ENCODE measurements at regions not wholly inside any gene's neighbourhood (a gene's known extent, or its start where the extent isn't known, plus 50 kb on each side); places are given as distances from the start of the nearest gene placed in this dataset.
"Not testable (repeated sequence)": the region's sequence is repeated elsewhere in the genome, so short reads cannot be mapped to it uniquely, and the experiment has no call there.

DNA sequence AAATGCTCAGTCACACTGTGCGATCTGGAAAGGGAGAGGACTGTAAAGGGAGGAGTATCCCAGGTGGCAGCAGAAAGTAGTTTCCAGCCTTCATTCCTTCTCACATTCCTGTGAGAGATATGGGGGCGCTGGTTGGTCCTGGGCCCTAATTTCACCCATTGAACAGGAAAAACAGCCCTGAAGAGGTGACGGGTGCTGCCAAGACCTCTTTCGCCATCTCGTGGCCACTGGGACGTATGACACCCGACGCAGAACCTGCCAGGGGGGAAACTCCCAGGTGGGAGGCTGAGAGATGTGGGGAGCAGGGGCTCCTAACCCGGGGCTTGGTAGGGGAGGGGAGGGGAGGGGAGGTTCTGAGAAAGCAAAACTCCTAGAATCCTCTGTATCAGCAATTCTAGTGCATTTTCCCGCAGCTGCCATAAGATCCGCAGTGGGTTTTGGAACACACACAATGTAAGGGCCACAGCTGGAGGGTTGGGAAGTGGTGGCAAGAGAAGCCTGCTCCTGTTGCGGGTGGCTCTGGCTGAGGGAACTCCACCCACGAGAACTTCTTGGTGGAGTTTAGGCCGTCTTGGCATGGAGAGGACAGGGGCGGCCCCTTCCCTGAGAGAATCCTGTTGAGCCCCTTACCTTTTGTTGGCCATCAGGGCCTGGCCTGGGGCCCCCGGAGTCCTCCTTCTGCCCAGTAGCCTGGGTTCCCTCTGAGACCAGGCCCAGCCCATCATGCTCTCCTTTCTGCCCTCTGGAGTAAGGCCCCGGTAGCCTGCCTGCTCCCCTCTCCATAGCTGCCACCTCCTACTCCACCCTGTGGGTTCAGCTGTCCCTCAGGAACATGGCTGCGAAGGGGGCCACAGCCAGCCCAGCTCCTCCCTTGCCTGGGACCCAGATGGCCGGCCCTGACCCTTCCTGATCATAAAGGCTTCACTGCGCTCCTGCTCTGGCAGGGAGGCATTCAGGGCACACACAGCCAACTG is 134.1 kb downstream of the OR13H1 start:
- peak in 1 of 2 donors; percentile 33 for DNase-seq (ENCODE audit: low spot score in 2 of 2)
- Mint-ChIP-seq H3K36me3 (no peaks in the 10 kb centered on the region), H3K9me3 (no peaks in the 10 kb centered on the region), H3K27ac (no peak overlapping the region)
- peak; percentile 33 to 63 for ATAC-seq

DNA sequence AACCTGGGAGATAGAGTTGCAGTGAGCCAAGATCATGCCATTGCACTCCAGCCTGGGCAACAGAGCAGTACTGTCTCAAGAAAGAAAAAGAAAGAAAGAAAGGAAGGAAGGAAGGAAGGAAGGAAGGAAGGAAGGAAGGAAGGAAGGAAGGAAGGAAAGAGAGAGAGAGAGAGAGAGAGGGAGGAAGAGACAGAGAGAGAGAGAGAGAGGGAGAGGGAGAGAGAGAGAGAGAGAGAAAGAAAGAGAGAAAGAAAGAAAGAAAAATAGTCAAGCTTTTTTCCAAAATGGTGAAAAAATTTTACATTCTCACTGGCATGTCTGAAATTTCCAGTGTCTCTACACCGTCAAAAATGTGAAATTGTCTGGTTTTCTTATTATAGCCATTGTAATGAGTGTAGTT is 138.9 kb downstream of the OR13H1 start:
- ATAC-seq; H3K27ac Mint-ChIP-seq; H3K9me3 Mint-ChIP-seq; H3K36me3 Mint-ChIP-seq; DNase-seq (ENCODE audit: low spot score in 2 of 2): not testable (repeated sequence)

DNA sequence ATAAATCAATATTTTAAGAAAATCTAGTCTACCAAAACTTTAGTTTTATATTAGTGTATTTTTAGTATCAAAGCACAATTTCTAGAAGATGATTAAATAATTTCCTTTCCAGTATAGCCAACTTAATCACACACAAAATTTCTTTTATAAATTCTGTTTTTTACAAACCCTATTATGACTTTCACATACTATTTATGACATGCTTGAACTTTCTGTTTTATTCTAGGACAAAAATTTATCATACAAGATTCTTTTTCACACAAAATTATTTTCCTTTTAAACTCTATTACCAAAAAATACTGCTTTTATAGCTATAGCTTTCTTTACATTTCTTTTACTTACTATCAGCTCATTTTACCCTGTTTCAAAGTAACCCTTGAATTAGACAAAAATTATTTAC is 149.5 kb downstream of the OR13H1 start:
- DNase-seq (ENCODE audit: low spot score in 2 of 2) = no peak
- ATAC-seq = no peak
- no peaks in the 10 kb centered on the region for H3K36me3 Mint-ChIP-seq
- no peak overlapping the region for H3K27ac Mint-ChIP-seq
- H3K9me3 Mint-ChIP-seq = no peaks in the 10 kb centered on the region

DNA sequence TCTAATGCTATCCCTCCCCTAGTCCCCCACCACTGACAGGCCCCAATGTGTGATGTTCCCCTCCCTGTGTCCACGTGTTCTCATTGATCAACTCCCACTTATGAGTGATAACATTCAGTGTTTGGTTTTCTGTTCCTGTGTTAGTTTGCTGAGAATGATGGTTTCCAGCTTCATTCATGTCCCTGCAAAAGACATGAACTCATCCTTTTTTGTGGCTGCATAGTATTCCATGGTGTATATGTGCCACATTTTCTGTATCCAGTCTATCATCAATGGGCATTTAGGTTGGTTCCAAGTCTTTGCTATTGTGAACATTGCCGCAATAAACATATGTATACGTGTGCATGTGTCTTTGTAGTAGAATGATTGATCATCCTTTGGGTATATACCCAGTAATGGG is 153.1 kb downstream of the OR13H1 start:
- H3K9me3 Mint-ChIP-seq; ATAC-seq; DNase-seq (ENCODE audit: low spot score in 2 of 2); H3K27ac Mint-ChIP-seq; H3K36me3 Mint-ChIP-seq: not testable (repeated sequence)

DNA sequence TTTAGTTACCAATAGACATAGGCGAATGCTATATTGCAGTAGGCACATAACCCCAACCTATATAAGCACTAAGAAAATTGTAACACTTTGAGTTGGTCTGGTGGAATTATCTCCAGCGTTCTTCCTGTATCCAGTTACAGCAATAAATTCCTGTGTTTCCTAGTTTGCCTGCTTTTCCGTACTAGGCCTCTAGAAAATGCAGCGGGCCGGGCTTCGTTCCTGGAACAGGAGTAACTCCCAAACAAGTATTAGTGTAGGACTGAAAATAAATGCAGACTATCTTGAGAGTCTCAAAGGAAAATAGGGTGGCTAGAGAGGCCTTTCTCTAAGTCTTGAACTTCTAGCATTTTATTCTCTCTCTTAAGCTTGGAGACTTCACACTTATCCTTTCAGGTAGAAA is 159.8 kb downstream of the OR13H1 start:
- Mint-ChIP-seq H3K36me3 (peaks cover 0 to 4% of the 10 kb centered on the region in 2 donors), H3K9me3 (no peaks in the 10 kb centered on the region), H3K27ac (no peak overlapping the region)
- ATAC-seq (no peak), DNase-seq (ENCODE audit: low spot score in 2 of 2) (no peak)

DNA sequence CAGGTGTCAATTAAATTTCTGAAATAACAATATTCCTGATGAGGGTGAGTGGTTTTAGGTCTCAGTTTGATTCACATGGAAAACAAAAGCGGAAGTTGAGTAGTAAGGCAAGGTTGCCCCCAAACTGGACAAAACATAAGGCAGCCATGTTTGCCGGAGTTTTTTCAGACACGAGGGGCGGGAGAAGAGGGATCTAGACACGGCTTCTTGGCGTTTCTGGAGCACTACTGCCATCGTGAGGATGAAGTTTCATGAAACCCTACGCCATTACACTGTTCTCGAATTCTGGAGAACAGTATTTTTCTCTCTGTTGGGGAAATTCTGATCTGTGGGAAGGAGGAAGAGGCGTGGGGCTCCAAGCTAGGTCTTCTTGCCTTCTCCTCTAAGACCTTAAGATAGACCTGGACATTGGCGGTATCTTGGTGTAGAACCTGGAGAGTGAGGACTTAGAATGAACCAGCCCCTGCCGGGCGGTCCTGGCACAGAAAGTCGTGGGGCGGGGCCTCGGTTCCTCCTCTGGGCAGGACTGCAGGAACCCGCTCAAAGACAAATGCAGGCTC is 160.3 kb downstream of the OR13H1 start:
- Mint-ChIP-seq H3K27ac (no peak overlapping the region), H3K9me3 (no peaks in the 10 kb centered on the region), H3K36me3 (peaks cover 0 to 4% of the 10 kb centered on the region in 2 donors)
- DNase-seq (ENCODE audit: low spot score in 2 of 2) (no peak), ATAC-seq (no peak)

DNA sequence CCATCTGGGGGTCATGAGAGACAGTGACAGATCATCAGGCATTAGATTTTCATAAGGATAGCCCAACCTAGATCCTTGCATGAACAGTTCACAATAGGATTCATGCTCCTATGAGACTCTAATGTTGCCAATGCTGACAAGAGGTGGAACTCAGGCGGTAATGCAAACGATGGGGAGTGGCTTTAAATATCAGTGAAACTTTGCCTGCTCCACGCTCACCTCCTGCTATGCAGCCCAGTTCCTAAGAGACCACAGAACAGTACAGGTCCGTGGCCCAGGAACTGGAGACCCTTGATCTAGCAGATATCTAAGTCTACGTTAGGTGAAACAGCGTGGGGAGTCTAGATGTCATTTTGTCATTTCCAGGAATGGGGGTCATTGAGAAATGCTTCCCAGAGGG is 165.7 kb downstream of the OR13H1 start:
- H3K9me3 Mint-ChIP-seq = no peaks in the 10 kb centered on the region
- no peak overlapping the region for H3K27ac Mint-ChIP-seq
- H3K36me3 Mint-ChIP-seq = peaks cover 0 to 9% of the 10 kb centered on the region in 2 donors
- DNase-seq (ENCODE audit: low spot score in 2 of 2) = no peak
- ATAC-seq = no peak

DNA sequence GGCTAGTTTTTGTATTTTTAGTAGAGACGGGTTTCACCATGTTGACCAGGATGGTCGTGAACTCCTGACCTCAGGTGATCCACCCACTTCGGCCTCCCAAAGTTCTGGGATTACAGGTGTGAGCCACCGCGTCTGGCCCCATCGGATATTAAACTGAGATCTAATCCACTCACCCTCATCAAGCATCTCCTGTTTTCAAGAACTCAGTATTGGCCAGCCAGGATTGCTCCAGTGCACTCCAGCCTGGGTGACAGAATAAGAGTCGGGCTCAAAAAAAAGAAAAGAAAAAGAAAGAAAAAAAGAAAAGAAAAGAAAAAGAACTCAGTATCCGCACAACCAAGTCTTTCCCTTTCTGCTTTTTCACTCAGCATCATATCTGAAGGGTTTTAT is 167.6 kb downstream of the OR13H1 start:
- no peaks in the 10 kb centered on the region for H3K9me3 Mint-ChIP-seq
- DNase-seq (ENCODE audit: low spot score in 2 of 2) (no peak), ATAC-seq (no peak)
- peaks cover 0 to 9% of the 10 kb centered on the region in 2 donors for H3K36me3 Mint-ChIP-seq
- no peak overlapping the region for H3K27ac Mint-ChIP-seq

DNA sequence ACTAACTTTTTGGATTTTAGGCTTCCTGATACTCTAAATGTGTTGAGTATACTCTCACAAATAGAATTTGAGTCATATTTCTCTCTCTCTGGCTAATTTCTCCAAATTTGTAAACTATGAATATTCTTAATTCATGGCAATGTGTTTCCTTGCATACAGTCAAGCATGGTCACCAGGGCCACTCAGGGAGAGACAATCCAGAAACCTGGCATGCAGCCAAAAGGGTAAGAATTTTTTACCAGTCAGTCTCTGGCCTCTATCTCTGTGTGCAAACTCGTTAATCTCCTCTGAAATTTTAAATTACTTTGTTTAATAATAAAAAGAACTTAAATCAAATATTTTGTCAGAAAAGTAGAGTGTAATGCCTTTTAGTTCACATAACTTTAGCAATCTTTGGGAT is 179.8 kb downstream of the OR13H1 start:
- H3K36me3 Mint-ChIP-seq = peaks cover 19% of the 10 kb centered on the region in 2 donors
- H3K27ac Mint-ChIP-seq = no peak overlapping the region
- ATAC-seq (no peak), DNase-seq (ENCODE audit: low spot score in 2 of 2) (no peak)
- peaks cover 4 to 5% of the 10 kb centered on the region in 2 donors for H3K9me3 Mint-ChIP-seq

DNA sequence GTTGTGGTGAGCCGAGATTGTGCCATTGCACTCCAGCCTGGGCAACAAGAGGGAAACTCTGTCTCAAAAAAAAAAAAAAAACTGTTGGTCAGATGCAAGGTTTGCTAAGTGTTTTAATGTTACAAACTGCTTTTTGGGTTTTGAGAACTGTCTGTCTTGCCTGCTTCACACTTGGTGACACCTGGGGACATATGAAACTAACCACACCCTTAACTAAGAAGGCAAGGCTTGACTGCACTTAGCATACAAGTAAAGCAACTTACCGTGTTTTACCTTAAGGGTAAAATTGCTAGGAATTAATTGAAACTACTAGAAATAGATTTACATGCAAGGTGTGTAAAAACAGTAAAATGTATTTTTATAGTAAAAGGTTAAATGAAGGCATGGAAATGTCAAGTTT is 180.4 kb downstream of the OR13H1 start:
- ATAC-seq (no peak), DNase-seq (ENCODE audit: low spot score in 2 of 2) (no peak)
- peaks cover 19% of the 10 kb centered on the region in 2 donors for H3K36me3 Mint-ChIP-seq
- no peak overlapping the region for H3K27ac Mint-ChIP-seq
- peaks cover 4 to 5% of the 10 kb centered on the region in 2 donors for H3K9me3 Mint-ChIP-seq

DNA sequence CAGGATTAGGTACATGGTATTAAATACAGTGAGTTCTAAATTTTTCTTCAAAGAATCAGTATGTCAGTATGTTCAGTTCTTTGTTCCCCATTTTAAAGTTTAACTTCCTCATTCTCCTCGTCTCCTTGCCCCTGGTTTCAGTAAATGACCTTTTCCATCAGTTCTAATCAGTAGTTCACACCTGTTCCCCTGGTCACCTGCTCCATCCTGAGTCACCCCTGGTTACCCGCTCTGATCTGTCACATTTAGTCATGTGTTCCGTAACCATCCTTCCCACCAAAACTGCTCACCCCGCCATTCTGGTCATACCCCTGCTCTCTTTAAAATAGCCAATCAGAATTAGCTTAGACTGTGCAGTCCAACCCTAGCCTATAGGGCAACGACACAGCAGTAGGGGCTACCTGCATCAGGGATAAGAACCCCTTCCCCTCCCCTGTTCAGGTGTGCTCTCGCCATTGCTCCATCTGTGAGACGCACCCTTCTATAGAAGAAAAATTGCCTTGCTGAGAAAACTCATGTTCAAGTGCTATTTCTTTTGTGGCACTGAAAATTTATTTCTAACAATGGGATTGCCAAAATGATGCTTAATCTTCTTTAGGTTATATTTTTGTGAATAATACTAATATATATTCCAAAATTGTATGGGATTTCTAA is 181.3 kb downstream of the OR13H1 start:
- Mint-ChIP-seq H3K36me3 (peaks cover 19% of the 10 kb centered on the region in 2 donors), H3K9me3 (peaks cover 4 to 5% of the 10 kb centered on the region in 2 donors), H3K27ac (no peak overlapping the region)
- DNase-seq (ENCODE audit: low spot score in 2 of 2) = no peak
- ATAC-seq = no peak

DNA sequence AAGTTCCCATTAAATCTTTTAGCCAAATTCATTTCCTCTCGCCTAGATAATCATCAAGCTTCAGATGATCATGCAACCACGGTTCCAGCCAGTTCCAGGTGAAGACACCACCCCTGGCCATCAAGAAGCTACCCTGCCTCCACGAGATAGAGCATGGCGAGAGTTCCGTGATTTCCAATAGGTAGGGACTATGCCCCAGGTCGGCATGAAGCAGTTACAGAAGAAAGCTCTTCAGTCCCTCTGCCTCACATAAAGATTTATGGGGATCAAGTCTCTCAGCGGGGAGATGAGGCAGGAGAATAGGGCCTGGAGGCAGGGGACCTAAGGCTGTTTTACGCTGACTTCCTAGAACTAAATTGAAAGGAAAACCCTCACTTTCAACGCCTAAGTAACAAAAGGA is 183.9 kb downstream of the OR13H1 start:
- peaks cover 4 to 5% of the 10 kb centered on the region in 2 donors for H3K9me3 Mint-ChIP-seq
- H3K27ac Mint-ChIP-seq = no peak overlapping the region
- ATAC-seq (no peak), DNase-seq (ENCODE audit: low spot score in 2 of 2) (no peak)
- H3K36me3 Mint-ChIP-seq = peaks cover 14% of the 10 kb centered on the region in 2 donors

DNA sequence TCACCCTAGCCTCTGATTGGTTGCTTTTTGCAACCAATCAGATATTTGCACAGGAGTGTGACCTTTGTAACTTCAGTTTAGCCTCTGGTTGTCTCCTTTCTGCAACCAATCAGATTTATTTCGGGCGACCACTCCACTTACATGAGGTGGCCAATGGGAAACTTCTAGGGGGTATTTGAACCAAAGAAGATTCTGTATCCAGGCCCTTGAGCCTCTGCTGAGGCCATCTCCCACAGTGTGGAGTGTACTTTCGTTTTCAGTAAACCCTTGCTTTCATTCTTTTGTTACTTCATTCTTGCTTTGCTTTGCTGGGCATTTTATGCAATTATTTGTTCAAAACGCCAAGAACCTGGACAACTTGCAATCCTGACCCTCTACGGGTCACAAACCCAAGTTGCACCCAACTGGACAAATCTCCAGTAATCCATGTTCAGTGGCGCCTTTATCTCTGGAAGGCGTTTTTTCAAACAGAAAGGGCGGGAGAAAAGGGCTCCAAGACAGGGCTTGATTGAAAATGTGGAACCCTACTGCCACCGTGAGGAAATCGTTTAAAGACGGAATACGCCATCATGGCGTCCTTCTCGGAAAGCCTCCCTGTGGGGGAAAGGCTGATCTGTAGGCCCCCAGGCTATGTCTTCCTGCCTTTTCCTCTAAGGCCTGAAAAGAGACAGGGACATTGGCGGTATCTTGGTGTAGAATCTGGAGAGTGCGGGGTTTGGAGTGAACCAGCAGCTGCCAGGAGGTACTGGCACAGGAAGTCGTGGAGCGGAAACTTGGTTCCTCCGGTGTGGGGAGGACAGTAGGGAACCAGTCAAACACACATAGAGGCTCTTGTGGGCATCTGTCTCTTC is 184.6 kb downstream of the OR13H1 start:
- Mint-ChIP-seq H3K27ac (no peak overlapping the region), H3K9me3 (peaks cover 4 to 5% of the 10 kb centered on the region in 2 donors), H3K36me3 (peaks cover 14% of the 10 kb centered on the region in 2 donors)
- no peak for ATAC-seq
- no peak for DNase-seq (ENCODE audit: low spot score in 2 of 2)

DNA sequence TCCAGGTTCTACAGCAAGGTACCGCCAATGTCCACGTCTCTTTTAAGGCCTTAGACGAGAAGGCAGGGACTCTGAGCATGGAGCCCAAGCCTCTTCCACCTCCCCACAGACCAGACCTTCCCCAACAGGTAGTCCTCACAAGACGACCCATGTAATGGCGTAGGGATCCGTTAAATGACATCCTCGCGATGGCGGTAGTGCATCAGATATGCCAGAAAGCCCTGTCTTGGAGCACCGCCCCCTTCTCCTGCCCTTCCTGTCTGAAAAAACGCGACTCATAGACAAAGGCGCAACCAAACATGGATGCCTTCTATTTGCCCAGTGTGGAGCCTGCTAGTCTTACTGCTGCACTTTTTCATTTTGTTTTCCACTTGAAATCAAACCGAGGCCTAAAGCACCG is 185.4 kb downstream of the OR13H1 start:
- no peak overlapping the region for H3K27ac Mint-ChIP-seq
- DNase-seq (ENCODE audit: low spot score in 2 of 2) = no peak

DNA sequence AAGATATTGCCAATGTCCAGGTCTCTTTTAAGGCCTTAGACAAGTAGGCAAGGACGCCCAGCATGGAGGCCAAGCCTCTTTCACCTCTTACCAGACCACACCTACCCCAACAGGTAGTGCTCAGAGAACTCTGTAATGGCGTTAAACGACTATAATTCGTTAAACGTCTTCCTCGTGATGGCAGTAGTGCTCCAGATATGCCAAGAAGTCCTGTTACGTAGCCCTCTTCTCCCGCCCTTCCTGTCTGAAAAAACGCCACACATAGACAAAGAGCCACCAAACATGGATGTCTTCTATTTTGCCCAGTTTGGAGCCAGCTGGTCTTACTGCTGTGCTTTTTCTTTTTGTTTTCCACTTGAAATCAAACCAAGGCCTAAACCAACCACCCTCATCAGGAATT is 190.7 kb downstream of the OR13H1 start:
- no peaks in the 10 kb centered on the region for H3K9me3 Mint-ChIP-seq
- ATAC-seq (no peak), DNase-seq (ENCODE audit: low spot score in 2 of 2) (no peak)
- no peak overlapping the region for H3K27ac Mint-ChIP-seq
- peaks cover 0 to 5% of the 10 kb centered on the region in 2 donors for H3K36me3 Mint-ChIP-seq

More for the DNA sequence above, 185.4 kb downstream of the OR13H1 start:
- ATAC-seq = no peak
- H3K36me3 Mint-ChIP-seq = peaks cover 14% of the 10 kb centered on the region in 2 donors
- H3K9me3 Mint-ChIP-seq = peaks cover 4 to 5% of the 10 kb centered on the region in 2 donors

DNA sequence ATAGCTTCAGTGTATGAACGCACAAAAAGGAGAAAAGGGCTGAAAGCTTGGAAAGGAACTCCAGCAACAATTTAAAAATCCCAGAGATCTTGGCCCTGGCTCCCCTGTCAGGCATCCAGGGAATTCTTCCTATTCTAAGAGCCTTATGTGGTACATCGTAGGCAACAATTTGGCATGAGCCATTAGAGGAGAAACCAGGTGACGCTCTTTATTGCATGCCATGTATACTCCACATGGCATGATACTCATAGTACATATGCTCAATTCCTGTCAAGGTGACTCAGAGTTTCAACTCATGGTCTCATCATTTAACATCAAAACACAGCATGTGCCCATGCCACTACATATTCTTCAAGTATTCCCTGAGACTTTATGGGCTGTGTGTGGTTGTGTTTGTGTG is 191.3 kb downstream of the OR13H1 start:
- ATAC-seq (peak in 1 of 2 donors; percentile 24), DNase-seq (ENCODE audit: low spot score in 2 of 2) (no peak)
- peaks cover 0 to 5% of the 10 kb centered on the region in 2 donors for H3K36me3 Mint-ChIP-seq
- no peaks in the 10 kb centered on the region for H3K9me3 Mint-ChIP-seq
- H3K27ac Mint-ChIP-seq = no peak overlapping the region
